ENCODE measurements at regions not wholly inside any gene's neighbourhood (a gene's known extent, or its start where the extent isn't known, plus 50 kb on each side); places are given as distances from the start of the nearest gene placed in this dataset.

DNA sequence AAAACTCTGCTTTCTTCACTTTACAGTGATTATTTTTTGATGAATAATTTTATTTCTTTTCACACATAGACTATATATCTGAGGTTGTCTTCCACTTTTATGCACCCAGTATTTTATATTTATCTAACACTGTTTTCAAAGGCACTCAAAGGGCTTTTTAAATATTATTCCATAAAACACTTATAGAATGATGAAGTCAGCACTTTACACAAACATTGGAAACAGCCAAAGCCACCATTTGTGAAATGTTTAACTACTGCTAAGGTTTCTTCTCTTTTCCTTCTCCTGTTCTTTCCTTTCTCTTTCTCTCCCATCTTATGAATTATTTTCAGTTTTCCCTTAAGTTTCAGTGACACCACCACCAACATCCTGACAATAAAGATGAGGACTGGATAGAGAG lies 317.7 kb upstream of the FAM78B start:
- H3K4me2 ChIP-seq (ENCODE audit: low read depth, low read length, poor library complexity, severe bottlenecking), result no peak overlapping the region
- no peaks in the 10 kb centered on the region for H4K20me1 ChIP-seq (ENCODE audit: low read depth, low read length)
- H3K4me3 ChIP-seq (ENCODE audit: insufficient read depth, low read length, poor library complexity, severe bottlenecking), result no peak overlapping the region
- no peaks in the 10 kb centered on the region for H3K79me2 ChIP-seq (ENCODE audit: insufficient read depth, low read length)
- H3K27me3 ChIP-seq (ENCODE audit: low read length), result no peaks in the 10 kb centered on the region
- no peak overlapping the region for H3K27ac ChIP-seq (ENCODE audit: low read depth, low read length)
- no peak for TF ChIP-seq CTCF (IDR thresholded peaks at IDR 0.05; ENCODE audit: insufficient read depth, low read length, poor library complexity, severe bottlenecking)
- no peak for TF ChIP-seq EZH2phosphoT487 (conservative IDR thresholded peaks at IDR 0.05; ENCODE audit: low read length)
- H3K36me3 ChIP-seq (ENCODE audit: low read length), result no peaks in the 10 kb centered on the region
- no peaks in the 10 kb centered on the region for H3K9me3 ChIP-seq (ENCODE audit: insufficient read depth, low read length)
- H2AFZ ChIP-seq (ENCODE audit: low read depth, low read length, severe bottlenecking), result no peak overlapping the region
- H3K9ac ChIP-seq (ENCODE audit: low read length), result no peak overlapping the region
- no peaks in the 10 kb centered on the region for H3F3A ChIP-seq (ENCODE audit: insufficient read depth)
- no peaks in the 10 kb centered on the region for H3K9me2 ChIP-seq (replicated peaks; ENCODE audit: insufficient read depth, low read length)

DNA sequence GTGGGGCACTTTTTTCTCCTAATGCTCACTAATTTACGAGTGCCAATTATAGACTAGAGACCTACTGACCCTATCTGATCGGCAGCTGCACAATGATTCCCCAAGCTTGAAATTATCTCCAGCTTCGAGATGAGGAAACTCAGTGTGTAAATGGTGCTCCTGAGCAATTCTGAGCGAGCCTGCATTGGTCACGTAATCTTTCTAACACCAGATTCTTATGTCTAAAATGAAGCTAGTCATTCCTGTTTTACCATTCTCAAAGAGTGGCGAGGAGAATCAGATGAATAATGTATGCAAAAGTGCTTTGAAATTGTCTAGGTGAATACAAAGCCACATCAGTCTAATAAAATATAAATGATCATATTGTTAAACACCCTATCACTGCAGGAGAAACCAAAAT lies 318.1 kb upstream of the FAM78B start:
- TF ChIP-seq CTCF (IDR thresholded peaks at IDR 0.05; ENCODE audit: insufficient read depth, low read length, poor library complexity, severe bottlenecking) (no peak), EZH2phosphoT487 (conservative IDR thresholded peaks at IDR 0.05; ENCODE audit: low read length) (no peak)
- no peak overlapping the region for H3K9ac ChIP-seq (ENCODE audit: low read length)
- H3K79me2 ChIP-seq (ENCODE audit: insufficient read depth, low read length), result no peaks in the 10 kb centered on the region
- H4K20me1 ChIP-seq (ENCODE audit: low read depth, low read length), result no peaks in the 10 kb centered on the region
- H3K36me3 ChIP-seq (ENCODE audit: low read length), result no peaks in the 10 kb centered on the region
- H3F3A ChIP-seq (ENCODE audit: insufficient read depth), result no peaks in the 10 kb centered on the region
- H3K27ac ChIP-seq (ENCODE audit: low read depth, low read length), result no peak overlapping the region
- no peaks in the 10 kb centered on the region for H3K9me3 ChIP-seq (ENCODE audit: insufficient read depth, low read length)
- no peaks in the 10 kb centered on the region for H3K27me3 ChIP-seq (ENCODE audit: low read length)
- no peak overlapping the region for H3K4me3 ChIP-seq (ENCODE audit: insufficient read depth, low read length, poor library complexity, severe bottlenecking)
- H2AFZ ChIP-seq (ENCODE audit: low read depth, low read length, severe bottlenecking), result no peak overlapping the region
- no peak overlapping the region for H3K4me2 ChIP-seq (ENCODE audit: low read depth, low read length, poor library complexity, severe bottlenecking)
- H3K9me2 ChIP-seq (replicated peaks; ENCODE audit: insufficient read depth, low read length), result no peaks in the 10 kb centered on the region

GRCh38 chr1:166485620-166486019 lies 318.8 kb upstream of the FAM78B start:
- Histone ChIP-seq H4K20me1 (ENCODE audit: low read depth, low read length) (no peaks in the 10 kb centered on the region), H3K9ac (ENCODE audit: low read length) (no peak overlapping the region), H3K36me3 (ENCODE audit: low read length) (no peaks in the 10 kb centered on the region), H3K27me3 (ENCODE audit: low read length) (no peaks in the 10 kb centered on the region), H2AFZ (ENCODE audit: low read depth, low read length, severe bottlenecking) (no peak overlapping the region), H3K4me2 (ENCODE audit: low read depth, low read length, poor library complexity, severe bottlenecking) (no peak overlapping the region), H3K9me3 (ENCODE audit: insufficient read depth, low read length) (no peaks in the 10 kb centered on the region), H3K27ac (ENCODE audit: low read depth, low read length) (no peak overlapping the region), H3F3A (ENCODE audit: insufficient read depth) (no peaks in the 10 kb centered on the region), H3K4me3 (ENCODE audit: insufficient read depth, low read length, poor library complexity, severe bottlenecking) (no peak overlapping the region), H3K9me2 (replicated peaks; ENCODE audit: insufficient read depth, low read length) (no peaks in the 10 kb centered on the region), H3K79me2 (ENCODE audit: insufficient read depth, low read length) (no peaks in the 10 kb centered on the region)
- TF ChIP-seq EZH2phosphoT487 (conservative IDR thresholded peaks at IDR 0.05; ENCODE audit: low read length), result no peak
- TF ChIP-seq CTCF (IDR thresholded peaks at IDR 0.05; ENCODE audit: insufficient read depth, low read length, poor library complexity, severe bottlenecking), result no peak

GRCh38 chr1:166488327-166488726 lies 321.5 kb upstream of the FAM78B start:
- Histone ChIP-seq H3K36me3 (ENCODE audit: low read length) (no peaks in the 10 kb centered on the region), H3K79me2 (ENCODE audit: insufficient read depth, low read length) (no peaks in the 10 kb centered on the region), H3F3A (ENCODE audit: insufficient read depth) (no peaks in the 10 kb centered on the region), H3K9me2 (replicated peaks; ENCODE audit: insufficient read depth, low read length) (no peaks in the 10 kb centered on the region), H4K20me1 (ENCODE audit: low read depth, low read length) (no peaks in the 10 kb centered on the region), H3K9me3 (ENCODE audit: insufficient read depth, low read length) (no peaks in the 10 kb centered on the region), H3K9ac (ENCODE audit: low read length) (no peak overlapping the region), H3K4me2 (ENCODE audit: low read depth, low read length, poor library complexity, severe bottlenecking) (no peak overlapping the region), H2AFZ (ENCODE audit: low read depth, low read length, severe bottlenecking) (no peak overlapping the region), H3K27me3 (ENCODE audit: low read length) (no peaks in the 10 kb centered on the region), H3K4me3 (ENCODE audit: insufficient read depth, low read length, poor library complexity, severe bottlenecking) (no peak overlapping the region), H3K27ac (ENCODE audit: low read depth, low read length) (no peak overlapping the region)
- TF ChIP-seq CTCF (IDR thresholded peaks at IDR 0.05; ENCODE audit: insufficient read depth, low read length, poor library complexity, severe bottlenecking), result no peak
- no peak for TF ChIP-seq EZH2phosphoT487 (conservative IDR thresholded peaks at IDR 0.05; ENCODE audit: low read length)
